Astrocyte (in vitro differentiated cells and primary cell): ENCODE measurements at regions not wholly inside any gene's neighbourhood (a gene's known extent, or its start where the extent isn't known, plus 50 kb on each side); places are given as distances from the start of the nearest gene placed in this dataset.

Experiments
- DNase-seq: peaks from one replicate; pipeline ENCODE4 v3.0.0-alpha.2; 2010; ENCODE audit warnings: low read depth
- FAIRE-seq: peaks from 2 replicates; lab custom pipeline; 2011; peaks lifted over from hg19 to GRCh38; lab: Jason Lieb, UNC
- H2AFZ ChIP-seq: 2 replicates; pipeline ENCODE4 v1.6.0; 2012; ENCODE audit warnings: low read depth, low read length, inconsistent platforms
- H3K27ac ChIP-seq: 2 replicates; pipeline ENCODE4 v1.5.1; 2011; ENCODE audit warnings: low read depth, low read length, inconsistent platforms
- H3K27me3 ChIP-seq: 2 replicates; pipeline ENCODE4 v1.6.0; 2011; ENCODE audit warnings: low read length, inconsistent platforms; ENCODE audit not compliant: insufficient read depth
- H3K36me3 ChIP-seq: 2 replicates; pipeline ENCODE4 v1.5.1; 2011; ENCODE audit warnings: low read length, inconsistent platforms; ENCODE audit not compliant: insufficient read depth
- H3K4me1 ChIP-seq: 2 replicates; pipeline ENCODE4 v1.5.1; 2011; ENCODE audit warnings: low read length, inconsistent platforms; ENCODE audit not compliant: insufficient read depth
- H3K4me2 ChIP-seq: 2 replicates; pipeline ENCODE4 v1.6.0; 2012; ENCODE audit warnings: low read length, inconsistent platforms
- H3K4me3 ChIP-seq: 2 replicates; pipeline ENCODE4 v1.5.1; 2011; ENCODE audit warnings: low read depth, mild to moderate bottlenecking, low read length, inconsistent platforms; ENCODE audit not compliant: insufficient read depth
- H3K79me2 ChIP-seq: 2 replicates; pipeline ENCODE4 v1.6.0; 2012; ENCODE audit warnings: mild to moderate bottlenecking, low read length, inconsistent platforms; ENCODE audit not compliant: insufficient read depth
- H3K9ac ChIP-seq: 2 replicates; pipeline ENCODE4 v1.6.0; 2012; ENCODE audit warnings: mild to moderate bottlenecking, low read length, inconsistent platforms
- H3K9me3 ChIP-seq: 2 replicates; pipeline ENCODE4 v1.5.1; 2012; ENCODE audit warnings: low read depth, mild to moderate bottlenecking, low read length, inconsistent platforms; ENCODE audit not compliant: insufficient read depth
- H4K20me1 ChIP-seq: 2 replicates; pipeline ENCODE4 v1.6.0; 2012; ENCODE audit warnings: low read length, inconsistent platforms; ENCODE audit not compliant: insufficient read depth
- H3K27ac Mint-ChIP-seq: one replicate; pipeline ENCODE4 v1.8.0; 2021; ENCODE audit warnings: mild to moderate bottlenecking, mixed read lengths; ENCODE audit not compliant: unreplicated experiment
- H3K27me3 Mint-ChIP-seq: one replicate; pipeline ENCODE4 v1.8.0; 2021; ENCODE audit warnings: low read depth, mixed read lengths; ENCODE audit not compliant: unreplicated experiment
- H3K36me3 Mint-ChIP-seq: one replicate; pipeline ENCODE4 v1.8.0; 2021; ENCODE audit warnings: low read depth, mixed read lengths; ENCODE audit not compliant: unreplicated experiment
- H3K4me1 Mint-ChIP-seq: one replicate; pipeline ENCODE4 v1.8.0; 2021; ENCODE audit warnings: low read depth, mixed read lengths; ENCODE audit not compliant: unreplicated experiment
- H3K4me3 Mint-ChIP-seq: one replicate; pipeline ENCODE4 v1.8.0; 2021; ENCODE audit warnings: mild to moderate bottlenecking, moderate library complexity, mixed read lengths; ENCODE audit not compliant: unreplicated experiment
- H3K9me3 Mint-ChIP-seq: one replicate; pipeline ENCODE4 v1.8.0; 2021; ENCODE audit warnings: mild to moderate bottlenecking, mixed read lengths; ENCODE audit not compliant: unreplicated experiment
- EZH2 ChIP-seq: IDR thresholded peaks from 2 replicates; pipeline ENCODE4 v1.6.1; 2012; ENCODE audit warnings: mild to moderate bottlenecking, low read length, inconsistent platforms; ENCODE audit not compliant: insufficient read depth
- TF ChIP-seq, protein P1 (sequence below): IDR thresholded peaks from 2 replicates; pipeline ENCODE4 v1.5.1; 2011; ENCODE audit warnings: low read depth, mild to moderate bottlenecking, inconsistent platforms, low read length, moderate library complexity; ENCODE audit not compliant: insufficient read depth

DNA sequence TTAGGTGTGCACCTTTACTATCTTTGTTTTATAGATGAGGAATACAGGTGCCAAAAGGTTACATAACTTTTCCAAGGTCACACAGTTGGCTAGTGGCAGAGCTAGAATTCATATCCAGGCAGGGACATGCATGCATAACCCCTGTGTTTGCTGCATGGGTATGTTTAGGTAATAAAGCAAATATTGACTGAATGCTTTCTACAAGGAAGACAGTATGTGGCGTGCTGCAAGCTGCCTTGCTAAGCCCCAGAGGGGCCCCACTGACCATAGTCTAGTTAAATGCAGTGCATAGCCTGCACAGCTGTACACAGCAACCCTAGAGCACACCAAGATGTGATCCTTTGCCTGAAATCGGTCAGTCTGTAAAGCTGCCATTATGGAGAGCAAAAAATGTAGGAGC is 320.5 kb upstream of the IGFBP7 start:
- H3K36me3 Mint-ChIP-seq, result no peaks in the 10 kb centered on the region
- H4K20me1 ChIP-seq, result no peaks in the 10 kb centered on the region
- H3K4me1 ChIP-seq, result no peaks in the 10 kb centered on the region
- H3K27me3 Mint-ChIP-seq, result peaks cover 3% of the 10 kb centered on the region
- H3K27ac ChIP-seq, result no peak overlapping the region
- no peak overlapping the region for H3K9ac ChIP-seq
- no peaks in the 10 kb centered on the region for H3K9me3 ChIP-seq
- no peak overlapping the region for H3K27ac Mint-ChIP-seq
- no peak for TF ChIP-seq EZH2
- TF ChIP-seq, protein P1, sequence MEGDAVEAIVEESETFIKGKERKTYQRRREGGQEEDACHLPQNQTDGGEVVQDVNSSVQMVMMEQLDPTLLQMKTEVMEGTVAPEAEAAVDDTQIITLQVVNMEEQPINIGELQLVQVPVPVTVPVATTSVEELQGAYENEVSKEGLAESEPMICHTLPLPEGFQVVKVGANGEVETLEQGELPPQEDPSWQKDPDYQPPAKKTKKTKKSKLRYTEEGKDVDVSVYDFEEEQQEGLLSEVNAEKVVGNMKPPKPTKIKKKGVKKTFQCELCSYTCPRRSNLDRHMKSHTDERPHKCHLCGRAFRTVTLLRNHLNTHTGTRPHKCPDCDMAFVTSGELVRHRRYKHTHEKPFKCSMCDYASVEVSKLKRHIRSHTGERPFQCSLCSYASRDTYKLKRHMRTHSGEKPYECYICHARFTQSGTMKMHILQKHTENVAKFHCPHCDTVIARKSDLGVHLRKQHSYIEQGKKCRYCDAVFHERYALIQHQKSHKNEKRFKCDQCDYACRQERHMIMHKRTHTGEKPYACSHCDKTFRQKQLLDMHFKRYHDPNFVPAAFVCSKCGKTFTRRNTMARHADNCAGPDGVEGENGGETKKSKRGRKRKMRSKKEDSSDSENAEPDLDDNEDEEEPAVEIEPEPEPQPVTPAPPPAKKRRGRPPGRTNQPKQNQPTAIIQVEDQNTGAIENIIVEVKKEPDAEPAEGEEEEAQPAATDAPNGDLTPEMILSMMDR, result no peak
- no peaks in the 10 kb centered on the region for H3K79me2 ChIP-seq
- peaks cover under 1% of the 10 kb centered on the region for H3K4me1 Mint-ChIP-seq
- FAIRE-seq, result no peak
- no peak overlapping the region for H3K4me3 Mint-ChIP-seq
- no peak overlapping the region for H3K4me2 ChIP-seq
- H3K27me3 ChIP-seq, result peaks cover 3% of the 10 kb centered on the region
- no peaks in the 10 kb centered on the region for H3K9me3 Mint-ChIP-seq
- no peak for DNase-seq
- H3K4me3 ChIP-seq, result no peak overlapping the region
- no peaks in the 10 kb centered on the region for H3K36me3 ChIP-seq
- H2AFZ ChIP-seq, result no peak overlapping the region

DNA sequence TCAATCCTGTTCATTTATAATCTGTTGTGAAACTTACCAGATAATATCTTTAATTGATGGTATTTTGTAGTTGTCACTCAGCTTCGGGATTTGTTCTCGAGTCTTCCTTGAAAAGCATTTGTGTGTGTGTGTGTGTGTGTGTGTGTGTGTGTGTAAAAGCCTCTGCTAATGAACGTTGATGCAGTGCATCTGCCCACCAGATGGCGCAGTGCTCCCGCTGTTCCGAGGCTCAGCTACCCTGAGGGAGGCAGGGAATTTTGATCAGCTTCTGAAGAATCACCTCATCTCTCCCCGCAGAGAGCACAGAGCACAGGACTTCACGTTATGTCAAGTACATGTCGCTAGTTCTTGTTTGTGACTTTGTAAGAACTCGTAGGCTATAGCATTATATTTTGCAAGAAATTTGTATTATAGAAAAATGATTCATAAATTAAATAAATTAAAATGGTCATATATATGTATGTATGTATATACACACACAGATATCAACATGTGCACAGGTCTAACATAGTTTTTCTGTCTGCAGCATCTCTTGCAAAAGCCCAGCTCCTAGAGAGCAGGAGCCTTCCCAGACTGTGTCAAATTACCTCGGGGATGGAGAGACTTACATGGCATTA is 316.7 kb upstream of the IGFBP7 start:
- H3K27me3 Mint-ChIP-seq, result peaks cover 3% of the 10 kb centered on the region
- no peaks in the 10 kb centered on the region for H3K36me3 Mint-ChIP-seq
- no peak overlapping the region for H3K9ac ChIP-seq
- H2AFZ ChIP-seq, result no peak overlapping the region
- no peaks in the 10 kb centered on the region for H4K20me1 ChIP-seq
- H3K4me1 Mint-ChIP-seq, result peaks cover 10% of the 10 kb centered on the region
- H3K4me3 Mint-ChIP-seq, result no peak overlapping the region
- no peaks in the 10 kb centered on the region for H3K79me2 ChIP-seq
- no peak overlapping the region for H3K4me3 ChIP-seq
- H3K9me3 Mint-ChIP-seq, result peaks cover 6% of the 10 kb centered on the region
- no peaks in the 10 kb centered on the region for H3K9me3 ChIP-seq
- no peaks in the 10 kb centered on the region for H3K36me3 ChIP-seq
- no peak for FAIRE-seq
- TF ChIP-seq EZH2, result no peak
- TF ChIP-seq, protein P1, result peak; percentile 85
- DNase-seq, result peak; percentile 68
- no peak overlapping the region for H3K27ac Mint-ChIP-seq
- peaks cover 17% of the 10 kb centered on the region for H3K4me1 ChIP-seq
- H3K27ac ChIP-seq, result no peak overlapping the region
- H3K27me3 ChIP-seq, result no peaks in the 10 kb centered on the region
- H3K4me2 ChIP-seq, result no peak overlapping the region

DNA sequence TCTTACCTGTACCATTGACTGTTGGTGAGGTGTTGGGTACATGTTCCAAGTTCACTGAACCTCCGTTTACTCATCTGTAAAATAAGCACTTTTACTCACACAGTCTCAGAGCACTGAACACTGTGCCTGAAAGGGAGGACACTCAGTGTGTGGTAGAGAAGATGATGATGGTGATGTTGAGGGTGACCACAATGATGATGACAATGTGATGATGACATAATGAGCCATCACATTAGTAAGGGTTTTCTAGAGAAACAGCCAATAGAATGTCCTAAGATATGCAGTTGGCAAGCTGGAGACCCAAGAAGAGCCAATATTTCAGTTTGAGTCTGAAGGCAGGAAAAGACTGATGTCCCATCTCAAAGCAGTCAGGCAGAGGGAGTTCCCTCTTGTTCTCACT is 315.4 kb upstream of the IGFBP7 start:
- H3K4me3 ChIP-seq, result no peak overlapping the region
- H3K4me2 ChIP-seq, result no peak overlapping the region
- Mint-ChIP-seq H3K27me3 (peaks cover 3% of the 10 kb centered on the region), H3K36me3 (no peaks in the 10 kb centered on the region), H3K27ac (peak overlapping the region; percentile 53), H3K9me3 (peaks cover 6% of the 10 kb centered on the region), H3K4me3 (no peak overlapping the region), H3K4me1 (peaks cover 10% of the 10 kb centered on the region)
- H3K79me2 ChIP-seq, result no peaks in the 10 kb centered on the region
- no peak overlapping the region for H3K27ac ChIP-seq
- H3K27me3 ChIP-seq, result no peaks in the 10 kb centered on the region
- no peak for FAIRE-seq
- H3K9ac ChIP-seq, result no peak overlapping the region
- no peak overlapping the region for H2AFZ ChIP-seq
- H4K20me1 ChIP-seq, result no peaks in the 10 kb centered on the region
- no peaks in the 10 kb centered on the region for H3K36me3 ChIP-seq
- H3K4me1 ChIP-seq, result peaks cover 17% of the 10 kb centered on the region
- TF ChIP-seq EZH2, result no peak
- TF ChIP-seq, protein P1, result no peak
- H3K9me3 ChIP-seq, result no peaks in the 10 kb centered on the region
- peak; percentile 49 for DNase-seq
